Transverse colon (tissue), 4 donors: ENCODE measurements at regions not wholly inside any gene's neighbourhood (a gene's known extent, or its start where the extent isn't known, plus 50 kb on each side); places are given as distances from the start of the nearest gene placed in this dataset.

Source experiments
- DNase-seq: peaks from one replicate; pipeline ENCODE4 v3.0.0-alpha.2; 2019
- H3K27ac ChIP-seq, 4 donors: fragments of 200-600 bp; sonication (generic); 2 replicates each; pipeline ENCODE4 v1.5.1; 2016 to 2018; ENCODE audit warnings: inconsistent platforms in 4 of 4
- H3K27me3 ChIP-seq: fragments of 200-600 bp; sonication (generic); 2 replicates; pipeline ENCODE4 v1.5.1; 2017; ENCODE audit warnings: inconsistent platforms
- H3K36me3 ChIP-seq, 4 donors: fragments of 200-600 bp; sonication (generic); 2 replicates each; pipeline ENCODE4 v1.5.1; 2017 to 2019; ENCODE audit warnings: inconsistent platforms in 4 of 4
- H3K4me1 ChIP-seq, 4 donors: fragments of 200-600 bp; sonication (generic); 2 replicates each; pipeline ENCODE4 v1.5.1; 2017 to 2020; ENCODE audit warnings: inconsistent platforms in 4 of 4
- H3K4me3 ChIP-seq, 4 donors: fragments of 200-600 bp; sonication (generic); 1 replicate in 1 of 4; 2 replicates in 3 of 4; pipeline versions ENCODE4 v1.5.1 to v1.6.1; 2017 to 2019; ENCODE audit warnings: inconsistent platforms in 4 of 4
- H3K9me3 ChIP-seq, 2 donors: fragments of 200-600 bp; sonication (generic); 2 replicates each; pipeline ENCODE4 v1.5.1; 2017 to 2019; ENCODE audit warnings: inconsistent platforms in 2 of 2
- CTCF ChIP-seq, 5 experiments: fragments of 200-600 bp in 3 of 5; fragments of 450-650 bp in 2 of 5; sonication (generic) in 3 of 5; IDR thresholded peaks; 1 replicate in 2 of 5; 2 replicates in 3 of 5; pipeline ENCODE4 v1.5.1; 2016 to 2017; ENCODE audit warnings: antibody characterized with exemption in 5 of 5, inconsistent platforms in 3 of 5, mild to moderate bottlenecking in 2 of 5, moderate library complexity in 1 of 5
- EP300 ChIP-seq: sonication (generic); formaldehyde crosslinking; IDR thresholded peaks from one replicate; pipeline ENCODE4 v1.6.1; 2017; ENCODE audit warnings: antibody characterized with exemption, low read depth
- POLR2A ChIP-seq: fragments of 450-650 bp; IDR thresholded peaks from one replicate; pipeline ENCODE4 v1.6.1; 2016; ENCODE audit warnings: antibody characterized with exemption, mild to moderate bottlenecking, moderate library complexity
- POLR2AphosphoS5 ChIP-seq, 3 donors: sonication (generic); formaldehyde crosslinking; IDR thresholded peaks; one replicate each; pipeline ENCODE4 v1.6.1; 2016; ENCODE audit warnings: antibody characterized with exemption in 3 of 3
- WGBS, 2 donors: methylation state at CpG; one replicate each; pipeline ENCODE4 v1.1.5; 2018; ENCODE audit warnings: low coverage in 1 of 2; 5-methylcytosine and 5-hydroxymethylcytosine counted together
- in situ Hi-C, 4 donors: fragments of 200-750 bp; cut with MboI; loops; one replicate each; pipeline versions ENCODE4 v1.15.0 to v1.15.1; 2017; ENCODE audit warnings: low sequenced_read_pairs in 3 of 4, low pct_ligation_motif_present in 1 of 4, low pct_unique_long_range_greater_than_20kb in 1 of 4
- intact Hi-C: fragments of 100-400 bp; cut with DNase I; formaldehyde crosslinking; loops from one replicate; pipeline ENCODE4 v1.15.1; 2023; ENCODE audit warnings: low total_unique reads

- Histone ChIP-seq H3K4me3 (no peak overlapping the region), H3K4me1 (peaks cover 7 to 21% (median 11%) of the 10 kb centered on the region in 4 donors), H3K27ac (no peak overlapping the region), H3K27me3 (no peaks in the 10 kb centered on the region), H3K36me3 (no peaks in the 10 kb centered on the region), H3K9me3 (no peaks in the 10 kb centered on the region)
- no peak for DNase-seq
- TF ChIP-seq POLR2AphosphoS5 (IDR thresholded peaks at IDR 0.05) (no peak), EP300 (no peak)
- WGBS, 2 donors, result 79 to 100% methylated on average over 2 to 6 of the region's 6 CpGs
- in situ Hi-C loops (no loop called here), intact Hi-C loops (no loop called here)
These were observed 185.8 kb upstream of the GLI2 start for GRCh38 chr2:120549841-120550240.

- peaks cover 7 to 21% (median 11%) of the 10 kb centered on the region in 4 donors for H3K4me1 ChIP-seq
- TF ChIP-seq CTCF (IDR thresholded peaks at IDR 0.05) (no peak), POLR2AphosphoS5 (IDR thresholded peaks at IDR 0.05) (no peak), EP300 (no peak), POLR2A (no peak)
- intact Hi-C loops (no loop called here), in situ Hi-C loops (no loop called here)
- H3K36me3 ChIP-seq, result no peaks in the 10 kb centered on the region
- no peak overlapping the region for H3K27ac ChIP-seq
- 83% methylated on average over 4 of the region's 4 CpGs; no CpG with 5 or more reads in 1 of the 2 donors for WGBS, 2 donors
- no peak for DNase-seq
- H3K27me3 ChIP-seq, result no peaks in the 10 kb centered on the region
- no peak overlapping the region for H3K4me3 ChIP-seq
- no peaks in the 10 kb centered on the region for H3K9me3 ChIP-seq
These were observed 185.4 kb upstream of the GLI2 start for GRCh38 chr2:120550282-120550681.

- Histone ChIP-seq H3K27ac (no peak overlapping the region), H3K4me1 (peaks cover 7 to 21% (median 11%) of the 10 kb centered on the region in 4 donors), H3K36me3 (no peaks in the 10 kb centered on the region), H3K27me3 (no peaks in the 10 kb centered on the region), H3K4me3 (no peak overlapping the region), H3K9me3 (no peaks in the 10 kb centered on the region)
- no peak for DNase-seq
- in situ Hi-C loops (no loop called here), intact Hi-C loops (no loop called here)
- TF ChIP-seq EP300 (no peak), POLR2AphosphoS5 (IDR thresholded peaks at IDR 0.05) (no peak), CTCF (IDR thresholded peaks at IDR 0.05) (no peak)
- WGBS, 2 donors, result 70% methylated on average over 2 of the region's 2 CpGs
These were observed 184.7 kb upstream of the GLI2 start for GRCh38 chr2:120550893-120551446.

GRCh38 chr2:120551522-120551921 lies 184.1 kb upstream of the GLI2 start:
- in situ Hi-C loops (no loop called here), intact Hi-C loops (no loop called here)
- no peak for DNase-seq
- H3K27ac ChIP-seq, result no peak overlapping the region
- 0 to 43% methylated on average over 1 to 3 of the region's 3 CpGs for WGBS, 2 donors
- no peaks in the 10 kb centered on the region for H3K36me3 ChIP-seq
- H3K27me3 ChIP-seq, result no peaks in the 10 kb centered on the region
- H3K9me3 ChIP-seq, result no peaks in the 10 kb centered on the region
- TF ChIP-seq POLR2AphosphoS5 (IDR thresholded peaks at IDR 0.05) (no peak), CTCF (IDR thresholded peaks at IDR 0.05) (no peak), EP300 (no peak), POLR2A (no peak)
- no peak overlapping the region for H3K4me3 ChIP-seq
- peaks cover 7 to 21% (median 11%) of the 10 kb centered on the region in 4 donors for H3K4me1 ChIP-seq

GRCh38 chr2:120552079-120552478 lies 183.6 kb upstream of the GLI2 start:
- H3K27ac ChIP-seq, result no peak overlapping the region

More at GRCh38 chr2:120552079-120552478, 183.6 kb upstream of the GLI2 start:
- DNase-seq, result no peak
- TF ChIP-seq POLR2AphosphoS5 (IDR thresholded peaks at IDR 0.05), result no peak
- no peak for TF ChIP-seq EP300
- TF ChIP-seq POLR2A, result no peak
- no peak for TF ChIP-seq CTCF (IDR thresholded peaks at IDR 0.05)
- Histone ChIP-seq H3K4me1 (peaks cover 7 to 18% (median 11%) of the 10 kb centered on the region in 4 donors), H3K4me3 (no peak overlapping the region), H3K36me3 (no peaks in the 10 kb centered on the region), H3K9me3 (no peaks in the 10 kb centered on the region), H3K27me3 (no peaks in the 10 kb centered on the region)
- intact Hi-C loops, result no loop called here
- in situ Hi-C loops, result no loop called here
- WGBS, 2 donors, result 87% methylated on average over 11 of the region's 11 CpGs; no CpG with 5 or more reads in 1 of the 2 donors
